ENCODE measurements at regions not wholly inside any gene's neighbourhood (a gene's known extent, or its start where the extent isn't known, plus 50 kb on each side); places are given as distances from the start of the nearest gene placed in this dataset.
"Not testable (repeated sequence)": the region's sequence is repeated elsewhere in the genome, so short reads cannot be mapped to it uniquely, and the experiment has no call there.

DNA sequence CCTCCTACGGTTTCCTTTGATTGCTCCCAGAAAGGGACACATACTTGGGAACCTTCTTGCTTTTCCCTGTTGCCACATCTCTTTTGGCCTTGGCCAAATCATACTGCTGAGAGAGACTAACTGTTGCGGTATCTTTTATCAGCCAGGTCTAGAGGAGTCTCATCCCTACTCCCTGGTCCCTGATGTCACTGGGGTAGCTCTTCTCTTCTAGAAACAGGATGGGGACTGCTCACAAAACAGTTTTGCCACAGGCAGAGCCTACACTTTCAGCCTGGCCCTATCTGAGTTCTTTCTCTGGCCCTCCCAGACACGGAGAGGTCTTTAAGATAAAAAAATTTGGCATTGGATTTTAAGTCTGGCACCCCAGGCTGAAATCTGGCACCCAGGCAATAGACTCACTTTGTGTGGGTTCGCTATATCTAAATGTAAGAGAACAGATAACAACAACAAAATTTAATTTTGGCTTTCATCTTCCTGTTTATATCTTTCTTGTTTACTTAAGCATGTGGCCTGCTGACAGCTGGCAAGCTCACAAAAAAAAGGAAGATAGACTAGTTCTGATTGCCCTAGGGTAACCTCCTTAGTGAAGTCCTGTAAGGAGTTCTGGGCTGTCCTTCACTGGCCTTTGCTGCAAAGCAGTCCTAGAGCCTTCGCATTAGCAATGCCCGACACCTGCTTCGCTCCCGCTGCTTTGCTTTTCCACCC, 228.3 kb upstream of the NPVF start:
- DNase-seq: no peak

DNA sequence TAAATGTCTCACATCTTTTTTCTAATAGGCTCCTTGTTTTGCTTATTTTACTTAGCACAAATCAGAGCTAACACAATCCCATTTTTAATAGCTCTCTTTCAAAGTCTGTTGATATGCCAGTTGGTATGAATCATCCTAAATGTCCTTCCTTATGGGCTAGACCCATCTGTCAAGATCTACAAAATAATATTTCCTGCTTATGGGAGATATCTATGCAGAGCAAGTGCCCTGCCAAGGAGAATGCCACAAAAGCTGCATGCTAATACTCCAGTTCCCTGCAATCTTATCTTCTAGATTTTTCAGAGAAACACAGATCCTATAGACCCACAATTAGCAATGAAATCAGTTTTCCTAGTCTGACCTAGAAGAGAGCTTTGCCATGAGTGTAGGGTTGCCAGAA, 230.8 kb upstream of the NPVF start:
- no peak for DNase-seq

DNA sequence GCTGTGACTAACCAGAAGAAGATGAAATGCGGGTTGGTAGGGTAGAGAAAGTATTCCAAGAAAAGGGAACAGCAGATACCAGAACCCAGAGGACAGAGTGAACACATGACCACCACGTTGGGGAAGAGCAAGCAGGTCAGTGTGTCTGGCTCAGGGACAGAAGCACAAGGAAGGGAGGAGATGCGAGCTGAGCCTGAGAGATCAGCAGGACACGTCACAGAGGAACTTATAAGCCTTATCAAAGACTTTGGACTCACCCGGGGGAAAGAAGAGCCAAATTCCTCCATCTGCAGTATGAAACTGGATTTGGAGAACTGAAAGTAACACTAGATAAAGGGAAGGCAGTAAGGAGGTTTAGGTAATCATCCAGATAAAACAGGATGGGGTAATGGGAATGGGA, 232.1 kb upstream of the NPVF start:
- DNase-seq: no peak

DNA sequence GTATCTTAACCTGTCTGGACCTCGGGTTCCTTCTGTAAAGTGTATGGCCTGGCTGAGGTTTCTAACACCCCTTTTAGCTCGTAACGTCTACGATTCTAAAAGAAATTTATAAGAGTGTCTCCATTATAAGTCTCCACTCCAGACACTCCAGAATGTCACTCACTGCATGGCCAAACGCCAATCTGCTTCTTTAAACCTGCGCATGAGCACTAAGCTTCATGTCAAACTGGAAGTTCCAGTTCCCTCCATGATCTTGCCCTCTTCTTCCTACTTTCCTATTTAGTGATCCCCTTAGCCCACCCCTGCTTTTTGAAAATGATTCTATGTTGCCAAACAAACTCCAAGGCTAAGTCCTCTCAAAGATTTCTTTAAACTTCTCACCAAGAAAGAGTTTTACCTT, 241.4 kb upstream of the NPVF start:
- no peak for DNase-seq

DNA sequence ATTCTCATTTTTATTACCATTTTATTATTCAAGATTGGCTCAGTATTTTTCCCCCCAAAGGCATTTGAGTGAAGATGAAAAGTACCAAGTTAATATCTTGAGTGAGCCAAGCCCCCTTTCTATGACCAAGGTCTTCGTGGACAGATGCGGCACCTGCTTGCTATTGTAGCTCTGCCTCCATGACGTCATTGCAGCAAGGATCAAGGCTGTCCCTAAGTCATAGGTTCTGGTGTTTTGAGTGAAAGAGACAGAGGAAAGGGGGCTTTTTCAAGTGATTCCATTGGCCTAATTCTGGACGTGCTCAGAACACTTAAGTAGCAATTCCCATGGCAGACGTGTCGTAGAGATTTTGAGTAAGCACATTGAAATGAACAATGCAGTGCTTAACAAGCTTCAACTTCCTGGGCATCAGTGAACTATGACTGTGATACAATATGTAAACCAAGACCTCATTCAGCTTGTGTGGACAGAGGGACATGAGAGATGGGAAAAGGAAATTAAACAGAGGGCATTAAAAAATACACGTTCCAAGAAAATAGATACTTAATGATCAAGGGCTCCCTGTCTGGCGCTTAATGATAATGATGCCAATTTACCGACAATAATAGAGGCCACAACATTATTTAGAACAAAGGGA, 248.7 kb upstream of the NPVF start:
- no peak for DNase-seq

DNA sequence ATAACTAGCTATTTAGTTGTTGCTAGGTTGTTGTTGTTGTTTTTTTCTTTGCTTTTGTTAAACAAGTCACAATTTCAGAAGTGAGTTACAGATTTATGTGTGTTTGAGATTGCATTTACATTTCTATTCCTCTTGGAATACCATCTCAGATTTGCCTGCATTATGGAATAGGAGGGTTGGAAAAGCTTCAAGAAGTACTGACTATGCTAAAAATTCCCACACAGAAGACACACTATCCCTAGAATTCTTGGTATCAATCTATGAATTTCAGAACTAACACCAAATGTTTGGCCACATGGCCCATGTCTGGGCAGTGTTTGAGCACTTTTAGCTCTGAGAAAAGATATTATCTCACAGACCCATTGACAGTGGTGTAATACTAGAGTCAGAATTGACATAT, 249.9 kb upstream of the NPVF start:
- DNase-seq: not testable (repeated sequence)

DNA sequence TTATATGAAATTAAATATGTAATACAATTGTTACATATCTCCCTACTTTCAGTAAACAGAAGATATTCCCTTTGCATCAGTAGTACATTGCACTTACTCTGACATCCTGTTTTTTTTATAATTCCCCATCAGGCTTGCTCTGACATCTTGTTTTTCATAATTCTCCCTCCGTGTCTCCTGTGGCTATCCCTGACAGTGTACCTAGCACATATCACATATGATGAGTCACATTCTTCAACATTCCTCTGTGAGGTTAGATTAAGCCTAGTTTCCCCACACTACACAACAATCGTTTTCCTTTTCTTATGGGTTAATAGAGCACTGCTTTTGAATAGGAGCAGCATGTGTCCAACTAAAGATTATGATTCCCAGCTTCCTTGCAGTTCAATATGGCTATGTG, 250.6 kb upstream of the NPVF start:
- no peak for DNase-seq

DNA sequence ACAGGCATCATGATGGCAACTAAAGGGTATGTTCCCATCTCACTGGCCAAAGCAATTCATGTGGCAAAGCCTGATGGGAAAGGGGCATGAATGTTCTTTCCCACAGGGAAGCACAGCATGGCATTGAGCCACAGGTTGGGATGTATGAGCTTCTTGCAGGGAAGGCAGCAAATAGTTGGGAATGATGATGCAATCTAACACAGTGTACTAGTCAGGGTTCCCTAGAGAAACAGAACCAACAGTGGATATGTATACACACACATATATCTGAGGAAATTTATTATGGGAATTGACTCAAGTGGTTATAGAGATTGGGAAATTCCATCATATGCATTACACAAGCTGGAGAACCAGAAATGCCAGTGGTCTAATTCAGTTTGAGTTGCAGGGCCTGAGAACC, 253.6 kb upstream of the NPVF start:
- DNase-seq: no peak

DNA sequence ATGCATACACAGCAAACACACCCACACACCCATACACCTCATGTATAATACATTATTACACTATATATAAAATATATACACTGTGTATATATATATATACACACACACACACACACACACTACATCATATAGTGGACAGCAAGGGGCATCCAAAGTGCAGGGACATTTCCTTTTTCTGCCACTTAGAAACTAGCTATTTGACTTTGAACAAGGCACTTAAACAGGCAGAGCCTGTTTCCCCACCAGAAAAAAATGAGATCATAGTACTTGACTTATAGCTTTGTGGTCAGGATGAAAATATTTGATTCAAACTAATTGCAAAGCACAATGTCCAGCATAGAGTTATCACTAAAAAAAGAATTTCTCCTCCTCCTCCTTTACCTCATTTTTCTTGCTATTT, 254.3 kb upstream of the NPVF start:
- DNase-seq: no peak

DNA sequence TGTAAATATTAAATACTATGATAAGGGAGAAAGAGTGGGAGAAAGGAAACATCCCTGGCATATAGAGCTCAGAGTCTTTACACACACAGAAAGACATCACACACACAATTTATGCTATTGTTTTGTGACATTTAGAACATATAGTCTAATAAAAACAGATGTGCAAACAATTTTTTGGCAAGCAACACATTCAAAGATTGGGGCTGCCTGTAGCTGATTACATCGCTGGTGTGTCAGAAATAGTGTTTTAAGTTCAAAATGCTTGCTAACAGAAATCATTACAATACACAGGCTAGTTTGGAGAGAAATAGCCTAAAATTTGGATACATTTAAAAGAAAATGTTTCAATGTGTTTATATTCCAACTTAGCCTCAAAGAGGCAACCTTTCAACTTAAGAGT, 256.7 kb upstream of the NPVF start:
- no peak for DNase-seq

DNA sequence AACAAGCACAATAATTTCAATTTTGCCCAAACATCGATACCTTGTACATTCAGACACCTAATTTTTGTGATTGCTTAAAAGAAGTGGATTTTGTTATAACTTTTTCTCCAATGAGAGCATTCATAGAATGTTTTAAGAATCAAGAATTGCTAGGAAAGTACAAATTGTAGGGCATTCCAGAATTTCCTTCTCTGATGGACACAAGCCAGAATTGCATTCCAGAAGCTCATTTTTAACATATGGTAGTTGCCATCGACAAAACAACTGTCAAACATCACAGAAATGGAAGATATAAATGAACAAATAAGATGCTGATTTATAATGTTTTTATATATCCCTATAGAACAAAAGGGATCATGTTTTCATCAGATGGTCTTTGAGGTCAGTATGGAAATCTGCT, 258.4 kb upstream of the NPVF start:
- no peak for DNase-seq

DNA sequence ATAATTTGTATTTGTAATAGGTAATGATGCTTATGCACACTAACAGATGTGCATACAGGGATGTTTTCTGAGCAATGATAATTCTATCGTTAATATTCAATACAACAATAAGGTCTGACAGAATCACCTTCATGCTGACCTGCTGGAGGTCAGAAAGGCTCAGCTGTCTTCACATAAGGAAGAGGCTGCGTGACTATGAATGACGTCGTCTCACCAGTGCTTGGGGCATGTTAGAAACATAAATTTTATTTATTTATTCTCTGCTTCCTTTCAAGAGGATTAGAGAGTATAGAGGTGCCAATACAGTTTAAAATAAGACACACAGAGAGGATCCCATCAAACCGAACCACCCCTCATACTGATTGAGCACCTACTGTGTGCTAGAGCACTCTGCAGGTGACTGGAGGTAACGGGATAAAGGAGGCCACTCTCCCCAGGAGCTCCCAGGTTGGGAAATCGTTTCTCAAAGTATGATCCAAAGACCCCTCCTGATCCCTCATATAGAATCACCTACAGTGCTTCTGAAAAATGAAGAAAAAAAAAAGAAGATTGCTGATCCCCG, 265.6 kb upstream of the NPVF start:
- DNase-seq: no peak

DNA sequence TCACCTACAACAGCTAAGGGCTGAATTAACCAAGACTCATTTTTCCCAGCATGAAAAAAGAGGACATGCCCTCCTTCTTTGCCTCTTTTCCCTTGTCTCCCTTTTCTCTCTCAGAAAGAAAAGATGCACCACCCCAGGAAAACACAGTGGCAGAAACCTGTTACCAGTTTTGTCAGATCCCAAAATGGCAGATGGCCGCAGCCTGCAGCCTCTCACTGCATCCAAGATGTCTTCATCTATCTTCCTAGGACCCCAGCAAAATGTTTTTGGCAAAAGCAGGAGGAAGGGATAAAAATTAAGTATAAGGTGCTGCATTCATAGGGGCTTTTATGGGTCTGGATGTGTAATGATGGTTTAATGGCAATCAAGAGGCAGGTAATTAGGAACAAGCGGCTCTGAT, 266.6 kb upstream of the NPVF start:
- DNase-seq: no peak

DNA sequence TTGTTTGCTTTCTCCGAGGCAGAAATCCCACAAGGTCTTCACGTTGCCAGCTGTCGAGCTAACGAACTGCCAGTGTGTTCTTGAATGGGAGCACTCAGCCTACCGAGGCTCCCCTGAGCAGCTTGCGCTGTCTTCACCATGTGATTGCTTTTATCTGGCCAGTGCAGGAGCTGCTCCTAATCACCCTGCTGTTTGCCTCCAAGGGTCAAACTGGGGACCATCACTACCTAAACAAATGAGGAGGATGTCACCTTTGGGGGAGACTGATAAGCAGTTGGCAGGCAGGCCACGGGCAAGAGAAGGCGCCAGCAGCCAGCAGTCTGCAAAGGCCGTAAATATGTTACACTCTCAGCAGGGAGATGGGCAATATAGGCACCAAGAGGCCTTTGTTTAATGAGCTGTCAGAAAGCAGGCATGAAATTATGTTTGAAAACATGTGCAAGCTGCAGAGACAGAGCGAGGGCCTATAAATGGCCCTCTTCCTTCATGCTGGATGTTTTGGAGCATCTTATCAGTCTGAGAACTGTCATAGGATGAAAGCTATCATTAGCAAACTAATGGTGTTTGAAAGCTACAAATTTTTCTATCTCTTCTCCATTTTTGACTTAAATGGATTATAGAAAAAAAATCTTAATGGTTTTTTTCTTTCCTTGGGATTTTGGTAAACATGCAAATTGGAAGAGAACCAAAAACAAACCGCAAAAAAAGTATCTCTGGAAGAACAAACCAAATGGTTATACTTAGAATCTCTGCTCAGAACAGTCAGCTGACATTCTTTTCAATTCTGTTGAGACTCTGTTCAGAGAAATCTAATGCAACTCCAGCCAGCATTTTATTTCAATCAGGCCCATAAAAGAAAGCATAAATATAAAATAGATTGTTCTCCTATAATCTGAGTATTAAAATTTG, 267.3 kb upstream of the NPVF start:
- no peak for DNase-seq

DNA sequence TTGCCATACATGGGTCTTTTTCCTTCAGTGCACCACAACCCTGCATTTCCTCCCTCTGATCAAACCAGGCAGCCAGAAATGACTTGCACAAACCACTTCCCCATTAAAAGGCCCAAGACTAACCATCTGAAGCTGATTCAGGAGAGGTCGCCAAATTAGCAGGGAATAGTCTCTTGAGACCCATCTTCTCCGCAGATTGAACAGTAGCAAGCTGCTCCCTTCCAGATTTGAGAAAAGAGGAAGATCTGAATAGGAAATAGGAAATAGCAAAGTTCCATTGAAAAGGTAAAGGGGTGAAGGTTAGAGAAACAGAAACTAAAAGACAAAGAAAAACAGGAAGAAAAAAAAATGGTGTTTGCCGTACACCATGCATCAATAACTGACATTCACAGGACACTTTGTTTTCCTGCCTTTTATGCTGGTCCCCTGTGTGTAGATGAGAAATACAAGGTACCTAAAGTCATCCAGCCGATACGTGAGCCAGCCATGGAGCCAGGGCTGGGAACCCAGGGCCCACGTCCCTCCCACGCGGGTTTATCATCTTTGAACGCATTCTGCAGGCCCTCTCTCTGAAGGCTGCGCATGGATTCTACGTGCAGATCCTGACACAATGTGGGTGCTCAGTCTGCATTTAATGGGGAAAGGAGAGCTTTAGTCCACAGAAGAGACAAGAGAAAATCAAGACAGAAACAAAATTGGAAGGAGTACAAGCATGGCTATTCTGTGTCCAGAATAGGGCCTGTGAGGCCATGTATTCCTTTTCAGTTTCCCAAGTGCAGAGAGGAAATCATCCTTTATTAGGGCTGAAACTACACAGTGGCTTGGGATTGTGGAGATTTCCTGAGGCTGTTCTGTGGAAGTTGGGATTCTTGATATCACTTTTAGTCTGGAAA, 268.4 kb upstream of the NPVF start:
- no peak for DNase-seq

DNA sequence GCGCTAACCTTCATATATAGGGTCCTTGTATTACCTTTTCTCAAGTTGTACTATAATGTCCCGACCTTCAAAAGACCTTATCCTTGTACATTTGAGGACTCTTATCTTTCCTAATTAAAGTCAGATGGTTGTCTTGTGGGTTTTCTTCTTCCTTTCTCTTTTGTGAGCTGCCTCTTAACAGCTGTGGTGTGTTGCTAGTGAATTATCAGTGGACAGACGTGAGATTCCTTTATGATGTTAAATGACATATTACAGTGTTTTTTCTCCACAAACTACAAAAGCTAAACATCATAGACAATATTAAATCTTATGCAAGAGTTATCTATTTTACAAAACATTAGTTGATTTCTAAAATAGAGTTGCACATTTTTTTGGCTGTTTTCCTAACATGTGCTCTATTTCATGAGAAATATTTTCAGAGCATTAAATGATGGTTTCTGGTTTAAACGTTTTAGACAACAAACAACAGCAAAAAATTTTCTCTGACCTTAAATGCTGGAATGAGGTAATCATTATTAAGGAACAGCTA, 272.2 kb upstream of the NPVF start:
- DNase-seq: no peak

DNA sequence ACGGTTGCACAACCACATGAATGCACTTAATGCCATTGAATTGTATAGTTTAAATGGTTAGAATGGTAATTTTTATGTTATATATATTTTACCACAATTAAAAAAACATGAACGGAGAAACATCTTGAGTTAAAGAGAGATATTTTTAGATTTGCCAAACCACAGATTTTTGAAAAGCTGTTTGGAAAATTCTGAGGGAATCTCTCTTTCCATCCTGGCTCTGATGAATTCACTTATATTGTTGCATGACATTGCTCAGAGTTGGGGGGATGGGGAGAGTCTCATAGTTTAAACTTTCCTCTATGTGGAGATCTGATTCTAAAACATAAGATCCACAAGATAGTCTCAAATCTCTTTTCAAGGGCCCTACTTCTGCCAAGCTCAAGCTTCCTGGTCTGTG, 275.0 kb upstream of the NPVF start:
- DNase-seq: no peak

DNA sequence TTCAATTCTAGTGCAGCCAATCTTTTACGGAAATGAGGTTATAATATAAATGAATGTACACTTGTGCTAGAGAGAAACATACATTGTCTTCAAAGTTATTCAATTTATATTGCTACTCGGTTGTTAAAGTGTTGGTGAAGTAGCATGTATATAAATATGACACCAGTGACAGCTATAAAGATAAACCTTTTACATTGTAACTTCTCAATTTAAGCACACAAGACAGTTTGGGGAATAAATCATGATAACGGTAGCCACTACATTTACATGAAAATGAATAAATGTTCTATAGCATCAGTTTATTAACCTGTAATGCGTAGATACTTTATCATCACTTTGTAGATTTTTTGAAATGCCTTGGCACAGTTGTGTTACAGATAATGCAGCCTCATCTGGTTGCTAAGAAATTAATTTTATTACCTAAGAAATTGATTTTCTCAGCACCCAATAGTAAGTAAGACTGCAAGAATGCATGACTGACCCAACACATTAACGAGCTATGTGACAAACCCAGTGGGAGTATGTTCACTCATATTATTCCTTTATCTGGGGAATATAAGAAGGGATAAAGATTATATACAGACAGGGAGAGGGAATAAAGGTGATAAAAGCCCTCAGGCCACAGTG, 283.9 kb upstream of the NPVF start:
- no peak for DNase-seq

DNA sequence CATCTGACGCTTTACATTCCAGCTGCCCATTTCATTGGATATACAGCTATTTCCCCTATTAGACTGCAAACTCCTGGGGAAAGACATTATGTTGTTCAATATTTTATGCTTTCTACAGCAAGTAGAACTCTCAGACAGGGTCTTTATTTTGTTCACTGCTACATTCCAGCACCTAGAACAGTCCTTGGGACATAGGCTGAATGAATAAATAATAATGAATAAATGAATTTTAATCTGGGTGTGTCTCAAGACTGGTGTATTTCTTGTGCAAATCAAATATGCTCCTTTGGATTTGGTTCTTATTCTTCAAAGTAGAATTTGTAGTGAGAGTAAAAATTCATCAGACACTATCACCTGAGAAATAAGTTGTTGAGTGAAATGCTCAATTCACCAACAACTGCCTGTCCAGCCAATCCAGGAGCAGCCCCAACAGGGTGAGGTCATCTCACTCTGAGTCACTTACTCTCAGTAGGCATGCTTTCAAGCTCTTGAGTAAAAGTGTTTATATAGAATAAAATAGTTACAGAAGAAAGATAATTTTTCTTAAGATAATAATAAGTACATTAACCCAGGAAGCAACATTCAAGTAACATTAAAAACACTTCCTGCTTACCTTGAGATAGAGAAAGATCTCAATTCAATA, 287.5 kb upstream of the NPVF start:
- DNase-seq: no peak

DNA sequence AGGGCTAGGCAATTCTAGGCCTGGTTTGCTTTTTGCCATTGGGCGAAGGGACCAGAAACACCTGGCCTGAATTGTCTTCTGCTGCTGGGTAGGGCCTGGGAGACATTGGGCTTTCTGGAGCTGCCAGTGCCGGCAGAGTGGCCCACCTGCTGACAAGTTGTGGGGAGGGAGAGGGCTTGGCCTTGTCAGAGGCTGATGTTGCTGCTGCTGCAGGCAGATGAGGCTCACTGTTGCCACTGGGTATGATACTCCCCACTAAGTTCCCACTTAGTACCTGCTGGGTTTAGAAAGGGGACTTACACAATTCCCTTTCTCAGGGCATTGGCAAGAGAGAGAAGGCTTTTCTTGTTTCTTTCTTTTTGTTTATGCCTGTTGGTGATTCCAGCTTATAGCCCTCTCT, 289.6 kb upstream of the NPVF start:
- no peak for DNase-seq

DNA sequence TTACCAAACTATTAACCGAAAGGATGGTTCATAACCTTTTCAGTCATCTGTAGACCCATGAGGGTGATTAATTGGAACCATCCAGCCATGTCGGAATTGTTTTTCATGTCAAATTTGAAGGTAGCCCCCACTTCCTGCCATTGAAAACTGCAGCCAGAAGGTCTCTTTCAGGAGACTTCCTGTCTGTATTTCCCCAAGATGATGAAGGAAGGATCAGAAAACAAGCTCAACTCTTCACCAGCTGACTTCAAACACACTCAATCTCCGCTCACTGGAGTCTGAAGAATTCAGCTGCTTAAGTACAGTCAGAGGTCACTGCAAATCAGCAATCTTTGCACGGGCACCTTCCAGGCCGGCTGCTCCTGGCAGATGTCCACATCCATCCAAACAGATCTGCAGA, 291.7 kb upstream of the NPVF start:
- no peak for DNase-seq

Data from NCI-H774 (cell line).